NCI-H345 treated with DMSO at 0.1 percent for 48 hours (cell line): ENCODE measurements at regions not wholly inside any gene's neighbourhood (a gene's known extent, or its start where the extent isn't known, plus 50 kb on each side); places are given as distances from the start of the nearest gene placed in this dataset.
"Not testable (repeated sequence)": the region's sequence is repeated elsewhere in the genome, so short reads cannot be mapped to it uniquely, and the experiment has no call there.

Source experiments
- DNase-seq: peaks from one replicate; lab custom pipeline; 2025; ENCODE audit not compliant: unreplicated experiment; lab: John Stamatoyannopoulos, UW

- no peak for DNase-seq
Observed at GRCh38 chr21:13827201-13827600, 217.6 kb downstream of the POTED start.

GRCh38 chr21:13826511-13826910 is 216.9 kb downstream of the POTED start:
- DNase-seq: not testable (repeated sequence)

- not testable (repeated sequence) for DNase-seq
Observed at GRCh38 chr21:13825218-13825778, 215.7 kb downstream of the POTED start.

- DNase-seq: not testable (repeated sequence)
Observed at GRCh38 chr21:13820286-13820685, 210.7 kb downstream of the POTED start.

DNA sequence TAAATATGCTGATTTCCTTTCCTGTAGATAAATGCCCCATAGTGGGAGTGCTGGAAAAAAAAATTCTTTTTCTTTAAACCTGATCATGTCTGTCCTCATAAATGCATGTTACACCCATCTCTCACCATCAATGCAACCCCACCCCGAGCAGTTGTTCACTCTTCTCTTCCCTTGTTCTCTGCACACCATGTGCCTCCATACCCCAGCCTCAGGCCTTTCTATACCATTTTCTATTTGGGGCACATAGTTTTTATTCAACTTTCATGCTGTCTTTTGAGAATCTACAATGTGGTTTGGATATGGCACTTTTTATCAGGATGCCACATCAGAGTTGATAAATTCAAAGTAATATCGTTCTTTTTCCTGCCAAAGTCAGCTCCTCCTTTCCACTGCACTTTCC is 202.6 kb downstream of the POTED start:
- DNase-seq: not testable (repeated sequence)

DNA sequence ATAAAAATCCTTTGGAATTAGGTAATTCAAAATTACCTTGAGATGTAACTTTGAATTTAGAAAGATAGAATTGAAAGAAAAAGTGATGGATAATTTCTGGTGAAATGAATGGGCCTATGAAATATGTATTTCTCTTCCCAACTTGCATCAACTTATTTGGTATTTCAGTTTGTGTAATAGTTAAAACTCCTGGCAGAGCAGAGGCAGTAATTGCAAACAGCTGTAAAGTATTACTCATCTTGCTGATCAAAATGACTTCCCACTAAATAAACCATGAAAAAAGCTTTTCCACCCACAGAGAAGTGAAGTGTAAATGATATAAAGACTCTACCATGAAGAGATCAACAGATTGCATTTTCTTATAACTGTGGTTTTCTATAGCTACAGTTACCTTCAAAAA is 201.0 kb downstream of the POTED start:
- not testable (repeated sequence) for DNase-seq

DNA sequence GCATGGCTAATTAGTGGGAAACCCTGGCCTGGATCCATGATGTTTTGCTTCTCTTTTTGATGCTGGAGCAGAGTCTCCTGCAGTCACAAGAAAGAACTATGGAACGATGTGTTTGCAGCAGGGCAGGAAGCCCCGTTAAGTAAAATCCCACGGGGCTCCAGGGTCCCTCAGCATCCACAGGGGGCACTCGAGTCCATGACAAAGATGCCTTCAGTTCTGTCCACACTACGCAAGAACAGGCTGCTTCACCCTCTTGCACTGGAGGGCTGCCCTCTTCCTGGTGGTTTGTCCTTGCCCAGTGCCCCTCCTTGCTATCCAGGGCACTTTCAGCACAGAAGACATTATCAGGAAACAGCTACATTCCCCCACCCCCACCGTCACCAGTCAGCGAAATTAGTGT is 196.9 kb downstream of the POTED start:
- not testable (repeated sequence) for DNase-seq

DNA sequence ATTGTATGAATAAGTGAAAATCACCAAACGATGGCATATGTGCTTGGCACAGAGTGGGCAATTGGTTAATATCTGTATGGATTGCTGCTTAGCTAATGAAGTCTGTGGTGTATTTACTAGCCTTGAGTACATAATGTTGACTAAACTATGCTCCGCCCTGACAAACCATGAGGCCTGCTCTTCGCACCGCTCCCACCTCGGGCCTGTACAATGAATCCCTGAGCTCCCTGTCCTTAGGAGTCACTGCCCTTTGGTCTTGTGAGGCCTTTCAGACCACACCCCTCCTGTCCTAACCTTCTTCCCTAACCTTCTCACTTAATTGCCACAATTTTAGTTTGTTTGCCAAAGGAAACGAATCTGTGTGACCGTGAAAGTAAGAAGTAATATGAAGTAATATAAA is 193.2 kb downstream of the POTED start:
- not testable (repeated sequence) for DNase-seq
